Stimulated activated CD4-positive, alpha-beta T cell treated with anti-CD3 and anti-CD28 coated beads, Interleukin-12 subunit alpha, Interleukin-12 subunit beta, amount 100 ng/mL, for 4 hours (primary cell): ENCODE measurements at regions not wholly inside any gene's neighbourhood (a gene's known extent, or its start where the extent isn't known, plus 50 kb on each side); places are given as distances from the start of the nearest gene placed in this dataset.
"Not testable (repeated sequence)": the region's sequence is repeated elsewhere in the genome, so short reads cannot be mapped to it uniquely, and the experiment has no call there.

Source experiments
- DNase-seq: peaks from one replicate; pipeline ENCODE4 v3.0.0-alpha.2; 2020

- no peak for DNase-seq
These were observed 96.4 kb upstream of the DPH5 start for GRCh38 chr1:101121975-101122374.

GRCh38 chr1:101121504-101121903, 95.9 kb upstream of the DPH5 start:
- DNase-seq, result no peak

GRCh38 chr1:101120868-101121267, 95.3 kb upstream of the DPH5 start:
- no peak for DNase-seq

GRCh38 chr1:101119289-101119688, 93.7 kb upstream of the DPH5 start:
- DNase-seq, result no peak

GRCh38 chr1:101116006-101116405, 90.4 kb upstream of the DPH5 start:
- no peak for DNase-seq

- DNase-seq, result no peak
These were observed 89.5 kb upstream of the DPH5 start for GRCh38 chr1:101115112-101115511.

GRCh38 chr1:101114128-101114527, 88.5 kb upstream of the DPH5 start:
- DNase-seq, result not testable (repeated sequence)

- peak; percentile 18 for DNase-seq
These were observed 86.6 kb upstream of the DPH5 start for GRCh38 chr1:101112051-101112780.

GRCh38 chr1:101111461-101111860, 85.9 kb upstream of the DPH5 start:
- DNase-seq, result no peak

GRCh38 chr1:101109791-101110190, 84.2 kb upstream of the DPH5 start:
- DNase-seq, result no peak

- no peak for DNase-seq
These were observed 82.5 kb upstream of the DPH5 start for GRCh38 chr1:101108111-101108500.

GRCh38 chr1:101107496-101108110, 82.0 kb upstream of the DPH5 start:
- DNase-seq, result no peak

- DNase-seq, result no peak
These were observed 80.3 kb upstream of the DPH5 start for GRCh38 chr1:101105877-101106276.

GRCh38 chr1:101102426-101103156, 77.0 kb upstream of the DPH5 start:
- DNase-seq, result no peak

- no peak for DNase-seq
These were observed 75.8 kb upstream of the DPH5 start for GRCh38 chr1:101101360-101101759.

GRCh38 chr1:101100674-101101073, 75.1 kb upstream of the DPH5 start:
- DNase-seq, result no peak

- DNase-seq, result no peak
These were observed 73.3 kb upstream of the DPH5 start for GRCh38 chr1:101098907-101099306.

- DNase-seq, result no peak
These were observed 72.7 kb upstream of the DPH5 start for GRCh38 chr1:101098327-101098726.

- no peak for DNase-seq
These were observed 64.2 kb upstream of the DPH5 start for GRCh38 chr1:101089613-101090338.

GRCh38 chr1:101088431-101088830, 62.8 kb upstream of the DPH5 start:
- DNase-seq, result no peak

- no peak for DNase-seq
These were observed 61.2 kb upstream of the DPH5 start for GRCh38 chr1:101086783-101087182.

- peak; percentile 12 for DNase-seq
These were observed 56.2 kb upstream of the DPH5 start for GRCh38 chr1:101081496-101082488.
